ENCODE measurements at regions not wholly inside any gene's neighbourhood (a gene's known extent, or its start where the extent isn't known, plus 50 kb on each side); places are given as distances from the start of the nearest gene placed in this dataset.

DNA sequence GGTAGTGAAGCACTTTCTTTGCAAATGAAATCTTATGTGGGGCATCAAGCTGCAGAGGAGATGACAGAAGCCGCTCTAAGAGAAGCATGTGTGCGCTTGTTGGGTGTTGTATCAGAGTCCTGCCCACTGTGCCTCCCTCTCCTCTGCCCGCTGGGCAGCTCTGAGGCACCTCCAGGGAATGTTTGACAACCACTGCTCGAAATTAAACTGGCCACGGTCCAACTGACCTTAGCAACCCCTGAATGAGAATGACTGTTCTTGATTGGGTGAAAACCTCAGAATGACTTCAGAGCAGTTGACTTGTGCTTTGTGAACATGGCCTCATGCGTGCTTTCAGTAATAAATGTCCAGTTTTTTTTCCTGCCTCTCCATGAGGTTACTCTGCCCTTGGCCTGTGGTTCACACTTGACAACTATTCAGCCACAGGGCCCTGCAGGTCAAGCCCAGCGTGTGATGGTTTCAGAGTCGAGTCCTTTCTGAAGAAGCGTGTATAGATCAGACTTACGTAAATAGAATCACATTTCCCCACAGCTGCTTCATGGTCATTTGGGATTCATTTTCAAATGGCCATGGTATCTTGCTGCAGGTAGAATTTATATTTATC is 94.9 kb downstream of the SLC4A3 start:
- H3K27ac Mint-ChIP-seq = no peak overlapping the region
- POLR2A ChIA-PET = no interaction called here
- H3K36me3 Mint-ChIP-seq = no peaks in the 10 kb centered on the region
- TF ChIP-seq FOXK1 (CRISPR knock-in tag; IDR thresholded peaks at IDR 0.05) = no peak
- TF ChIP-seq, protein P1, sequence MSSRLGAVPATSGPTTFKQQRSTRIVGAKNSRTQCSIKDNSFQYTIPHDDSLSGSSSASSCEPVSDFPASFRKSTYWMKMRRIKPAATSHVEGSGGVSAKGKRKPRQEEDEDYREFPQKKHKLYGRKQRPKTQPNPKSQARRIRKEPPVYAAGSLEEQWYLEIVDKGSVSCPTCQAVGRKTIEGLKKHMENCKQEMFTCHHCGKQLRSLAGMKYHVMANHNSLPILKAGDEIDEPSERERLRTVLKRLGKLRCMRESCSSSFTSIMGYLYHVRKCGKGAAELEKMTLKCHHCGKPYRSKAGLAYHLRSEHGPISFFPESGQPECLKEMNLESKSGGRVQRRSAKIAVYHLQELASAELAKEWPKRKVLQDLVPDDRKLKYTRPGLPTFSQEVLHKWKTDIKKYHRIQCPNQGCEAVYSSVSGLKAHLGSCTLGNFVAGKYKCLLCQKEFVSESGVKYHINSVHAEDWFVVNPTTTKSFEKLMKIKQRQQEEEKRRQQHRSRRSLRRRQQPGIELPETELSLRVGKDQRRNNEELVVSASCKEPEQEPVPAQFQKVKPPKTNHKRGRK (CRISPR knock-in tag; IDR thresholded peaks at IDR 0.05; ENCODE audit: borderline replicate concordance) = no peak
- TF ChIP-seq, protein P2, sequence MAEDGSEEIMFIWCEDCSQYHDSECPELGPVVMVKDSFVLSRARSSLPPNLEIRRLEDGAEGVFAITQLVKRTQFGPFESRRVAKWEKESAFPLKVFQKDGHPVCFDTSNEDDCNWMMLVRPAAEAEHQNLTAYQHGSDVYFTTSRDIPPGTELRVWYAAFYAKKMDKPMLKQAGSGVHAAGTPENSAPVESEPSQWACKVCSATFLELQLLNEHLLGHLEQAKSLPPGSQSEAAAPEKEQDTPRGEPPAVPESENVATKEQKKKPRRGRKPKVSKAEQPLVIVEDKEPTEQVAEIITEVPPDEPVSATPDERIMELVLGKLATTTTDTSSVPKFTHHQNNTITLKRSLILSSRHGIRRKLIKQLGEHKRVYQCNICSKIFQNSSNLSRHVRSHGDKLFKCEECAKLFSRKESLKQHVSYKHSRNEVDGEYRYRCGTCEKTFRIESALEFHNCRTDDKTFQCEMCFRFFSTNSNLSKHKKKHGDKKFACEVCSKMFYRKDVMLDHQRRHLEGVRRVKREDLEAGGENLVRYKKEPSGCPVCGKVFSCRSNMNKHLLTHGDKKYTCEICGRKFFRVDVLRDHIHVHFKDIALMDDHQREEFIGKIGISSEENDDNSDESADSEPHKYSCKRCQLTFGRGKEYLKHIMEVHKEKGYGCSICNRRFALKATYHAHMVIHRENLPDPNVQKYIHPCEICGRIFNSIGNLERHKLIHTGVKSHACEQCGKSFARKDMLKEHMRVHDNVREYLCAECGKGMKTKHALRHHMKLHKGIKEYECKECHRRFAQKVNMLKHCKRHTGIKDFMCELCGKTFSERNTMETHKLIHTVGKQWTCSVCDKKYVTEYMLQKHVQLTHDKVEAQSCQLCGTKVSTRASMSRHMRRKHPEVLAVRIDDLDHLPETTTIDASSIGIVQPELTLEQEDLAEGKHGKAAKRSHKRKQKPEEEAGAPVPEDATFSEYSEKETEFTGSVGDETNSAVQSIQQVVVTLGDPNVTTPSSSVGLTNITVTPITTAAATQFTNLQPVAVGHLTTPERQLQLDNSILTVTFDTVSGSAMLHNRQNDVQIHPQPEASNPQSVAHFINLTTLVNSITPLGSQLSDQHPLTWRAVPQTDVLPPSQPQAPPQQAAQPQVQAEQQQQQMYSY (CRISPR knock-in tag; IDR thresholded peaks at IDR 0.05) = no peak
- peaks cover 6% of the 10 kb centered on the region for H3K4me1 Mint-ChIP-seq
- H3K27me3 Mint-ChIP-seq (ENCODE audit: low read depth) = no peaks in the 10 kb centered on the region
- DNase-seq (ENCODE audit: low spot score) (no peak), ATAC-seq (no peak)
- CTCF ChIA-PET = interaction anchor here (1.2 to 1.9 kb wide), 2 partner anchors 80 to 103 kb away, joined by 3 to 4 read pairs; no protein-coding TSS in a partner anchor
- no peak overlapping the region for H3K4me3 Mint-ChIP-seq
- peaks cover 6% of the 10 kb centered on the region for H3K9me3 Mint-ChIP-seq

DNA sequence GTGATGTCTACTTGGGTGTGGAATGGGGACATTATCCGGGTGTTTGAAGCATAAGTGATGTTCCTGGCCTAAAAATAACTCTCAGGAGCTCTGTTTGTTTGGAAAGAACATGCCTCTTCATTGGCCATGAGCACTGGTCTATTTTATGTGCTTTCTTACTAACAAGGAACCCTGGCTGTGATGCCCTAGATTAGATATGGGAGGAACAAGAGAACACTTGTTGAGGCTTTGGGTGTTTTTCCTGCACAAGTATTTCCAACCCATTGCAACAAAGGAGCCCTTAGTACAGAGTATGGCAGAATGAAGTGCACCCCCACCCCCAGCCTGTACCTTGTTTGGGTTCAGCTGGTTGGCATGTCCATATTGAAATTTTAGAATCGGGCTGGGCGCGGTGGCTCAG is 95.9 kb downstream of the SLC4A3 start:
- Mint-ChIP-seq H3K27me3 (ENCODE audit: low read depth) (no peaks in the 10 kb centered on the region), H3K9me3 (peaks cover 6% of the 10 kb centered on the region), H3K27ac (no peak overlapping the region), H3K4me1 (peaks cover 16% of the 10 kb centered on the region), H3K4me3 (no peak overlapping the region), H3K36me3 (no peaks in the 10 kb centered on the region)
- DNase-seq (ENCODE audit: low spot score) (no peak), ATAC-seq (no peak)
- ChIA-PET CTCF (interaction anchor here (1.2 to 1.9 kb wide), 2 partner anchors 81 to 104 kb away, joined by 3 to 4 read pairs; no protein-coding TSS in a partner anchor), POLR2A (no interaction called here)
- TF ChIP-seq, protein P3, sequence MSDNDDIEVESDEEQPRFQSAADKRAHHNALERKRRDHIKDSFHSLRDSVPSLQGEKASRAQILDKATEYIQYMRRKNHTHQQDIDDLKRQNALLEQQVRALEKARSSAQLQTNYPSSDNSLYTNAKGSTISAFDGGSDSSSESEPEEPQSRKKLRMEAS (CRISPR knock-in tag; IDR thresholded peaks at IDR 0.05) = no peak
- TF ChIP-seq ZNF396 (CRISPR knock-in tag; IDR thresholded peaks at IDR 0.05; ENCODE audit: borderline replicate concordance) (no peak), TCF7 (CRISPR knock-in tag; IDR thresholded peaks at IDR 0.05; ENCODE audit: low read depth) (no peak), EMX1 (CRISPR knock-in tag; IDR thresholded peaks at IDR 0.05) (no peak), IRF2 (CRISPR knock-in tag; IDR thresholded peaks at IDR 0.05; ENCODE audit: borderline replicate concordance, low read depth) (no peak), CREM (CRISPR knock-in tag; IDR thresholded peaks at IDR 0.05) (no peak), TEAD1 (CRISPR knock-in tag; IDR thresholded peaks at IDR 0.05) (no peak), FOXJ3 (CRISPR knock-in tag; IDR thresholded peaks at IDR 0.05; ENCODE audit: borderline replicate concordance) (no peak), NFE2L1 (CRISPR knock-in tag; IDR thresholded peaks at IDR 0.05) (no peak)
- TF ChIP-seq, protein P4, sequence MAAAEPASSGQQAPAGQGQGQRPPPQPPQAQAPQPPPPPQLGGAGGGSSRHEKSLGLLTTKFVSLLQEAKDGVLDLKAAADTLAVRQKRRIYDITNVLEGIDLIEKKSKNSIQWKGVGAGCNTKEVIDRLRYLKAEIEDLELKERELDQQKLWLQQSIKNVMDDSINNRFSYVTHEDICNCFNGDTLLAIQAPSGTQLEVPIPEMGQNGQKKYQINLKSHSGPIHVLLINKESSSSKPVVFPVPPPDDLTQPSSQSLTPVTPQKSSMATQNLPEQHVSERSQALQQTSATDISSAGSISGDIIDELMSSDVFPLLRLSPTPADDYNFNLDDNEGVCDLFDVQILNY (CRISPR knock-in tag; IDR thresholded peaks at IDR 0.05) = no peak
- TF ChIP-seq, protein P5, sequence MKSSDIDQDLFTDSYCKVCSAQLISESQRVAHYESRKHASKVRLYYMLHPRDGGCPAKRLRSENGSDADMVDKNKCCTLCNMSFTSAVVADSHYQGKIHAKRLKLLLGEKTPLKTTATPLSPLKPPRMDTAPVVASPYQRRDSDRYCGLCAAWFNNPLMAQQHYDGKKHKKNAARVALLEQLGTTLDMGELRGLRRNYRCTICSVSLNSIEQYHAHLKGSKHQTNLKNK (CRISPR knock-in tag; IDR thresholded peaks at IDR 0.05) = no peak
- TF ChIP-seq, protein P6, sequence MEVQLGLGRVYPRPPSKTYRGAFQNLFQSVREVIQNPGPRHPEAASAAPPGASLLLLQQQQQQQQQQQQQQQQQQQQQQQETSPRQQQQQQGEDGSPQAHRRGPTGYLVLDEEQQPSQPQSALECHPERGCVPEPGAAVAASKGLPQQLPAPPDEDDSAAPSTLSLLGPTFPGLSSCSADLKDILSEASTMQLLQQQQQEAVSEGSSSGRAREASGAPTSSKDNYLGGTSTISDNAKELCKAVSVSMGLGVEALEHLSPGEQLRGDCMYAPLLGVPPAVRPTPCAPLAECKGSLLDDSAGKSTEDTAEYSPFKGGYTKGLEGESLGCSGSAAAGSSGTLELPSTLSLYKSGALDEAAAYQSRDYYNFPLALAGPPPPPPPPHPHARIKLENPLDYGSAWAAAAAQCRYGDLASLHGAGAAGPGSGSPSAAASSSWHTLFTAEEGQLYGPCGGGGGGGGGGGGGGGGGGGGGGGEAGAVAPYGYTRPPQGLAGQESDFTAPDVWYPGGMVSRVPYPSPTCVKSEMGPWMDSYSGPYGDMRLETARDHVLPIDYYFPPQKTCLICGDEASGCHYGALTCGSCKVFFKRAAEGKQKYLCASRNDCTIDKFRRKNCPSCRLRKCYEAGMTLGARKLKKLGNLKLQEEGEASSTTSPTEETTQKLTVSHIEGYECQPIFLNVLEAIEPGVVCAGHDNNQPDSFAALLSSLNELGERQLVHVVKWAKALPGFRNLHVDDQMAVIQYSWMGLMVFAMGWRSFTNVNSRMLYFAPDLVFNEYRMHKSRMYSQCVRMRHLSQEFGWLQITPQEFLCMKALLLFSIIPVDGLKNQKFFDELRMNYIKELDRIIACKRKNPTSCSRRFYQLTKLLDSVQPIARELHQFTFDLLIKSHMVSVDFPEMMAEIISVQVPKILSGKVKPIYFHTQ (CRISPR knock-in tag; IDR thresholded peaks at IDR 0.05) = no peak
- TF ChIP-seq, protein P1 (CRISPR knock-in tag; IDR thresholded peaks at IDR 0.05; ENCODE audit: borderline replicate concordance) = no peak
- TF ChIP-seq, protein P2 (CRISPR knock-in tag; IDR thresholded peaks at IDR 0.05) = no peak
- TF ChIP-seq, protein P7, sequence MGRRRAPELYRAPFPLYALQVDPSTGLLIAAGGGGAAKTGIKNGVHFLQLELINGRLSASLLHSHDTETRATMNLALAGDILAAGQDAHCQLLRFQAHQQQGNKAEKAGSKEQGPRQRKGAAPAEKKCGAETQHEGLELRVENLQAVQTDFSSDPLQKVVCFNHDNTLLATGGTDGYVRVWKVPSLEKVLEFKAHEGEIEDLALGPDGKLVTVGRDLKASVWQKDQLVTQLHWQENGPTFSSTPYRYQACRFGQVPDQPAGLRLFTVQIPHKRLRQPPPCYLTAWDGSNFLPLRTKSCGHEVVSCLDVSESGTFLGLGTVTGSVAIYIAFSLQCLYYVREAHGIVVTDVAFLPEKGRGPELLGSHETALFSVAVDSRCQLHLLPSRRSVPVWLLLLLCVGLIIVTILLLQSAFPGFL (CRISPR knock-in tag; IDR thresholded peaks at IDR 0.05; ENCODE audit: borderline replicate concordance) = no peak

Data from WTC11 (cell line).